ENCODE measurements at regions not wholly inside any gene's neighbourhood (a gene's known extent, or its start where the extent isn't known, plus 50 kb on each side); places are given as distances from the start of the nearest gene placed in this dataset.
"Not testable (repeated sequence)": the region's sequence is repeated elsewhere in the genome, so short reads cannot be mapped to it uniquely, and the experiment has no call there.

DNA sequence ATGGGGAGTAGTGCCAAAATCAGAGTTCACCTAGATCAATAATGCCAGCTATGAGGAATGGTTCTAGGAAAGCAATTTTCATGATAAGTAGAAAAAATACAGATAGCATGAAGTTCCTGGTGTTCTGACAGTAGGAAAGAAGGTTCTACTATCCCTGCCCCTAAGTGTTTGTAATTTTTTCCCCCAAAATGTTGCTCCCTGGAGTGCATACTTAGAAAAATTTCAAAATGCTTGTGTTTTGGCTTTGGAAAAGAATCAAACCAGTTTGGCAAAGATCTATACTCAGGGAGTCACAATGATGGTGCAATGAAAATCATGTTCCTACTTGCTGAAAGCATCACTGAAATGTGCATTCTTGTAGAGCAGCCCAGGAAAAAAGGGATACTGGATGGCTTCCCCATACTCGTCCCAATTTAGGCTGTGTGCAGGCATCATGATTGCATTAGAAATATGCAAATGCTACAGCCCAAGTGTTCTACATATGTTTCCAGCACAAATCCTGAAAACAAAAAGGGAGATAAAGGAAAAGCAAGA is 74.7 kb downstream of the LPAR4 start:
- WGBS, 3 donors, result 52 to 91% (median 76%) methylated on average over 1 of the region's 1 CpG
- no peaks in the 10 kb centered on the region for H3K9me3 ChIP-seq (ENCODE audit: control insufficient read depth in 2 of 2, insufficient read depth in 1 of 2, low read depth in 1 of 2, low read length in 1 of 2)
- no peak overlapping the region for H3K4me3 ChIP-seq (ENCODE audit: low read depth in 1 of 3, low read length in 3 of 3)
- DNase-seq (no peak), FAIRE-seq (no peak)
- H3K4me1 ChIP-seq (ENCODE audit: control insufficient read depth in 3 of 3, insufficient read depth in 2 of 3, low read depth in 1 of 3, low read length in 2 of 3), result no peaks in the 10 kb centered on the region
- no peaks in the 10 kb centered on the region for H3K27me3 ChIP-seq (ENCODE audit: control insufficient read depth in 3 of 3, insufficient read depth in 3 of 3, low read length in 3 of 3)
- H3K36me3 ChIP-seq (ENCODE audit: control insufficient read depth in 3 of 3, insufficient read depth in 2 of 3, low read depth in 1 of 3, low read length in 3 of 3), result no peaks in the 10 kb centered on the region
- no peak overlapping the region for H3K27ac ChIP-seq (ENCODE audit: low read depth in 1 of 3, low read length in 2 of 3)

DNA sequence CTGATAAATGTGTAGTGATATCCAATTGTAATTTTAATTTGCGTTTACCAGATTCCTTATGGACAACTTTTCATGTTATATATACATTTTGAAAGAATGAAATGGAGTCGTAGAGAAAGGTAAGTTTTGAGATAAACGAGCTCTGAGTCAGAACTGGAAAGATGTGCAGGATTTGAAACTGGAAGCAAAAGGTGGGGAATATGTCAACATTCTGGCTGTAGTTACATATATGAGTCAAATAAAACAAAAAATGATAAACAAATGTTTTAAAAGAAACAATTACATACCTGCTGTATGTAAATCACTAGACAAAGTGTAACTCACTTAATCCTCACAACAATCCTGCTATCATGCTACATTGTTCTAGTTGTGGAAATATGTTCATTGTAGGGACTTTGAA is 84.0 kb downstream of the LPAR4 start:
- FAIRE-seq (no peak), DNase-seq (no peak)
- no peaks in the 10 kb centered on the region for H3K27me3 ChIP-seq (ENCODE audit: control insufficient read depth in 3 of 3, insufficient read depth in 3 of 3, low read length in 3 of 3)
- H3K36me3 ChIP-seq (ENCODE audit: control insufficient read depth in 3 of 3, insufficient read depth in 2 of 3, low read depth in 1 of 3, low read length in 3 of 3), result no peaks in the 10 kb centered on the region
- H3K4me1 ChIP-seq (ENCODE audit: control insufficient read depth in 3 of 3, insufficient read depth in 2 of 3, low read depth in 1 of 3, low read length in 2 of 3), result no peaks in the 10 kb centered on the region
- H3K27ac ChIP-seq (ENCODE audit: low read depth in 1 of 3, low read length in 2 of 3), result no peak overlapping the region
- H3K4me3 ChIP-seq (ENCODE audit: low read depth in 1 of 3, low read length in 3 of 3), result no peak overlapping the region
- H3K9me3 ChIP-seq (ENCODE audit: control insufficient read depth in 2 of 2, insufficient read depth in 1 of 2, low read depth in 1 of 2, low read length in 1 of 2), result no peaks in the 10 kb centered on the region
- 53 to 73% (median 55%) methylated on average over 3 of the region's 3 CpGs for WGBS, 3 donors

GRCh38 chrX:78838709-78839108 is 91.2 kb downstream of the LPAR4 start:
- no peak overlapping the region for H3K27ac ChIP-seq (ENCODE audit: low read depth in 1 of 3, low read length in 2 of 3)
- H3K27me3 ChIP-seq (ENCODE audit: control insufficient read depth in 3 of 3, insufficient read depth in 3 of 3, low read length in 3 of 3), result no peaks in the 10 kb centered on the region
- H3K4me3 ChIP-seq (ENCODE audit: low read depth in 1 of 3, low read length in 3 of 3), result no peak overlapping the region
- no peaks in the 10 kb centered on the region for H3K4me1 ChIP-seq (ENCODE audit: control insufficient read depth in 3 of 3, insufficient read depth in 2 of 3, low read depth in 1 of 3, low read length in 2 of 3)
- H3K36me3 ChIP-seq (ENCODE audit: control insufficient read depth in 3 of 3, insufficient read depth in 2 of 3, low read depth in 1 of 3, low read length in 3 of 3), result no peaks in the 10 kb centered on the region
- no peak for FAIRE-seq
- H3K9me3 ChIP-seq (ENCODE audit: control insufficient read depth in 2 of 2, insufficient read depth in 1 of 2, low read depth in 1 of 2, low read length in 1 of 2), result no peaks in the 10 kb centered on the region
- DNase-seq, result no peak

- WGBS, 3 donors, result 50 to 78% (median 63%) methylated on average over 2 of the region's 2 CpGs
- Histone ChIP-seq H3K9me3 (ENCODE audit: control insufficient read depth in 2 of 2, insufficient read depth in 1 of 2, low read depth in 1 of 2, low read length in 1 of 2) (no peaks in the 10 kb centered on the region), H3K4me3 (ENCODE audit: low read depth in 1 of 3, low read length in 3 of 3) (no peak overlapping the region), H3K4me1 (ENCODE audit: control insufficient read depth in 3 of 3, insufficient read depth in 2 of 3, low read depth in 1 of 3, low read length in 2 of 3) (no peaks in the 10 kb centered on the region), H3K27ac (ENCODE audit: low read depth in 1 of 3, low read length in 2 of 3) (no peak overlapping the region), H3K36me3 (ENCODE audit: control insufficient read depth in 3 of 3, insufficient read depth in 2 of 3, low read depth in 1 of 3, low read length in 3 of 3) (no peaks in the 10 kb centered on the region), H3K27me3 (ENCODE audit: control insufficient read depth in 3 of 3, insufficient read depth in 3 of 3, low read length in 3 of 3) (no peaks in the 10 kb centered on the region)
- FAIRE-seq (no peak), DNase-seq (no peak)
Observed at GRCh38 chrX:78839711-78840110, 92.2 kb downstream of the LPAR4 start.

DNA sequence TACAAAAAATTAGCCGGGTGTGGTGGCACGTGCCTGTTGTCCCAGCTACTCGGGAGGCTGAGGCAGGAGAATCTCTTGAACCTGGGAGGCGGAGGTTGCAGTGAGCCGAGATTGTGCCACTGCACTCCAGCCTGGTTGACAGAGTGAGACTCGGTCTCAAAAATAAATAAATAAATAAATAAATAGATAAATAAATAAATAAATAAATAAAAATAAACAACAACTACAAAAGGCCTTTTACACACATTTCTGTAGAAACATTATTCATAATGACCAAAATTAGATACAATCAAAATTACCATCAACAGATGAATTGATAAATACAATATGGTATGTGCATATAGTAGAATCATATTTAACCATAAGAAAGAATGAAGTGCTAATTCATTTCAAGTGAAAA is 96.7 kb downstream of the LPAR4 start:
- H3K9me3 ChIP-seq (ENCODE audit: control insufficient read depth in 2 of 2, insufficient read depth in 1 of 2, low read depth in 1 of 2, low read length in 1 of 2); H3K4me3 ChIP-seq (ENCODE audit: low read depth in 1 of 3, low read length in 3 of 3); H3K27ac ChIP-seq (ENCODE audit: low read depth in 1 of 3, low read length in 2 of 3); FAIRE-seq; H3K4me1 ChIP-seq (ENCODE audit: control insufficient read depth in 3 of 3, insufficient read depth in 2 of 3, low read depth in 1 of 3, low read length in 2 of 3); H3K36me3 ChIP-seq (ENCODE audit: control insufficient read depth in 3 of 3, insufficient read depth in 2 of 3, low read depth in 1 of 3, low read length in 3 of 3); DNase-seq; H3K27me3 ChIP-seq (ENCODE audit: control insufficient read depth in 3 of 3, insufficient read depth in 3 of 3, low read length in 3 of 3): not testable (repeated sequence)
- WGBS, 3 donors, result 87 to 95% (median 87%) methylated on average over 6 of the region's 6 CpGs

DNA sequence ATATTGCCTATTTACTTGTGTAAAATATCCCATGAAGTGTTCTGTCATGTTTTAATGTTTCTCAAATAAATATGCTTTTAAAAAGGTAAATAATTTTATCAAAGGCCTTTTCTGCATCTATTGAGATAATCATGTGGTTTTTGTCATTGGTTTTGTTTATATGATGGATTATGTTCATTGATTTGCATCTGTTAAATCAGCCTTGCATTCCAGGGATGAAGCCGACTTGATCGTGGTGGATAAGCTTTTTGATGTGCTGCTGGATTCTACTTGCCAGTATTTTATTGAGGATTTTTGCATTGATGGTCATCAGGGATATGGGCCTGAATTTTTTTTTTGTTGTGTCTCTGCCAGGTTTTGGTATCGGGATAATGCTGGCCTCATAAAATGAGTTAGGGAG is 63.9 kb upstream of the P2RY10 start:
- not testable (repeated sequence) for H3K4me1 ChIP-seq (ENCODE audit: control insufficient read depth in 3 of 3, insufficient read depth in 2 of 3, low read depth in 1 of 3, low read length in 2 of 3); H3K9me3 ChIP-seq (ENCODE audit: control insufficient read depth in 2 of 2, insufficient read depth in 1 of 2, low read depth in 1 of 2, low read length in 1 of 2); H3K36me3 ChIP-seq (ENCODE audit: control insufficient read depth in 3 of 3, insufficient read depth in 2 of 3, low read depth in 1 of 3, low read length in 3 of 3); H3K27me3 ChIP-seq (ENCODE audit: control insufficient read depth in 3 of 3, insufficient read depth in 3 of 3, low read length in 3 of 3); H3K4me3 ChIP-seq (ENCODE audit: low read depth in 1 of 3, low read length in 3 of 3); FAIRE-seq; H3K27ac ChIP-seq (ENCODE audit: low read depth in 1 of 3, low read length in 2 of 3); DNase-seq
- 78 to 92% (median 84%) methylated on average over 3 of the region's 3 CpGs for WGBS, 3 donors

GRCh38 chrX:78886550-78886949 is 58.6 kb upstream of the P2RY10 start:
- no peaks in the 10 kb centered on the region for H3K4me1 ChIP-seq (ENCODE audit: control insufficient read depth in 3 of 3, insufficient read depth in 2 of 3, low read depth in 1 of 3, low read length in 2 of 3)
- H3K9me3 ChIP-seq (ENCODE audit: control insufficient read depth in 2 of 2, insufficient read depth in 1 of 2, low read depth in 1 of 2, low read length in 1 of 2), result no peaks in the 10 kb centered on the region
- FAIRE-seq (no peak), DNase-seq (peak in 1 of 2 donors; percentile 0)
- WGBS, 3 donors, result 30 to 58% (median 38%) methylated on average over 5 of the region's 5 CpGs
- no peaks in the 10 kb centered on the region for H3K27me3 ChIP-seq (ENCODE audit: control insufficient read depth in 3 of 3, insufficient read depth in 3 of 3, low read length in 3 of 3)
- H3K4me3 ChIP-seq (ENCODE audit: low read depth in 1 of 3, low read length in 3 of 3), result no peak overlapping the region
- no peaks in the 10 kb centered on the region for H3K36me3 ChIP-seq (ENCODE audit: control insufficient read depth in 3 of 3, insufficient read depth in 2 of 3, low read depth in 1 of 3, low read length in 3 of 3)
- no peak overlapping the region for H3K27ac ChIP-seq (ENCODE audit: low read depth in 1 of 3, low read length in 2 of 3)

Data from small intestine (tissue), 7 donors.